ENCODE measurements at regions not wholly inside any gene's neighbourhood (a gene's known extent, or its start where the extent isn't known, plus 50 kb on each side); places are given as distances from the start of the nearest gene placed in this dataset.

- Histone ChIP-seq H3K4me3 (ENCODE audit: low read depth in 1 of 3, low read length in 3 of 3) (no peak overlapping the region), H3K9ac (ENCODE audit: low read depth in 1 of 2, low read length in 2 of 2) (no peak overlapping the region), H3K27me3 (ENCODE audit: control insufficient read depth in 4 of 4, insufficient read depth in 4 of 4, low read length in 3 of 4) (no peaks in the 10 kb centered on the region), H3K27ac (ENCODE audit: low read depth in 1 of 2, low read length in 2 of 2) (no peak overlapping the region), H3K36me3 (ENCODE audit: control insufficient read depth in 4 of 4, insufficient read depth in 3 of 4, low read depth in 1 of 4, low read length in 3 of 4) (peaks cover 0 to 1% (median 0%) of the 10 kb centered on the region in 4 donors), H3K4me1 (ENCODE audit: control insufficient read depth in 4 of 4, insufficient read depth in 4 of 4, low read length in 3 of 4) (no peaks in the 10 kb centered on the region), H3K9me3 (ENCODE audit: control insufficient read depth in 4 of 4, low read length in 3 of 4) (no peaks in the 10 kb centered on the region)
- 65% methylated on average over 2 of the region's 2 CpGs for WGBS
- no peak for DNase-seq (ENCODE audit: low spot score)
- TF ChIP-seq NR2F2 (IDR thresholded peaks at IDR 0.05) = no peak
- no peak for TF ChIP-seq GABPA (IDR thresholded peaks at IDR 0.05 in 1 of 2, conservative IDR thresholded peaks at IDR 0.05 in 1 of 2)
- TF ChIP-seq, protein P1, sequence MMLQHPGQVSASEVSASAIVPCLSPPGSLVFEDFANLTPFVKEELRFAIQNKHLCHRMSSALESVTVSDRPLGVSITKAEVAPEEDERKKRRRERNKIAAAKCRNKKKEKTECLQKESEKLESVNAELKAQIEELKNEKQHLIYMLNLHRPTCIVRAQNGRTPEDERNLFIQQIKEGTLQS (IDR thresholded peaks at IDR 0.05) = no peak
- TF ChIP-seq CTCF (IDR thresholded peaks at IDR 0.05; ENCODE audit: low read depth, low read length, missing input control) = no peak
- TF ChIP-seq HNF4A (conservative IDR thresholded peaks at IDR 0.05) = no peak
- TF ChIP-seq HNF4G (IDR thresholded peaks at IDR 0.05) = no peak
- TF ChIP-seq JUND (IDR thresholded peaks at IDR 0.05) = no peak
- no peak for TF ChIP-seq SP1 (IDR thresholded peaks at IDR 0.05)
- TF ChIP-seq, protein P2, sequence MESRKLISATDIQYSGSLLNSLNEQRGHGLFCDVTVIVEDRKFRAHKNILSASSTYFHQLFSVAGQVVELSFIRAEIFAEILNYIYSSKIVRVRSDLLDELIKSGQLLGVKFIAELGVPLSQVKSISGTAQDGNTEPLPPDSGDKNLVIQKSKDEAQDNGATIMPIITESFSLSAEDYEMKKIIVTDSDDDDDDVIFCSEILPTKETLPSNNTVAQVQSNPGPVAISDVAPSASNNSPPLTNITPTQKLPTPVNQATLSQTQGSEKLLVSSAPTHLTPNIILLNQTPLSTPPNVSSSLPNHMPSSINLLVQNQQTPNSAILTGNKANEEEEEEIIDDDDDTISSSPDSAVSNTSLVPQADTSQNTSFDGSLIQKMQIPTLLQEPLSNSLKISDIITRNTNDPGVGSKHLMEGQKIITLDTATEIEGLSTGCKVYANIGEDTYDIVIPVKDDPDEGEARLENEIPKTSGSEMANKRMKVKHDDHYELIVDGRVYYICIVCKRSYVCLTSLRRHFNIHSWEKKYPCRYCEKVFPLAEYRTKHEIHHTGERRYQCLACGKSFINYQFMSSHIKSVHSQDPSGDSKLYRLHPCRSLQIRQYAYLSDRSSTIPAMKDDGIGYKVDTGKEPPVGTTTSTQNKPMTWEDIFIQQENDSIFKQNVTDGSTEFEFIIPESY (IDR thresholded peaks at IDR 0.05) = no peak
- no peak for TF ChIP-seq YY1 (IDR thresholded peaks at IDR 0.05)
- TF ChIP-seq RXRA (IDR thresholded peaks at IDR 0.05) = no peak
- TF ChIP-seq EGR1 (IDR thresholded peaks at IDR 0.05; ENCODE audit: low read depth in 2 of 2) = no peak
- TF ChIP-seq, protein P3, sequence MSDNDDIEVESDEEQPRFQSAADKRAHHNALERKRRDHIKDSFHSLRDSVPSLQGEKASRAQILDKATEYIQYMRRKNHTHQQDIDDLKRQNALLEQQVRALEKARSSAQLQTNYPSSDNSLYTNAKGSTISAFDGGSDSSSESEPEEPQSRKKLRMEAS (IDR thresholded peaks at IDR 0.05) = no peak
- no peak for TF ChIP-seq FOXA1 (IDR thresholded peaks at IDR 0.05)
- TF ChIP-seq, protein P4, sequence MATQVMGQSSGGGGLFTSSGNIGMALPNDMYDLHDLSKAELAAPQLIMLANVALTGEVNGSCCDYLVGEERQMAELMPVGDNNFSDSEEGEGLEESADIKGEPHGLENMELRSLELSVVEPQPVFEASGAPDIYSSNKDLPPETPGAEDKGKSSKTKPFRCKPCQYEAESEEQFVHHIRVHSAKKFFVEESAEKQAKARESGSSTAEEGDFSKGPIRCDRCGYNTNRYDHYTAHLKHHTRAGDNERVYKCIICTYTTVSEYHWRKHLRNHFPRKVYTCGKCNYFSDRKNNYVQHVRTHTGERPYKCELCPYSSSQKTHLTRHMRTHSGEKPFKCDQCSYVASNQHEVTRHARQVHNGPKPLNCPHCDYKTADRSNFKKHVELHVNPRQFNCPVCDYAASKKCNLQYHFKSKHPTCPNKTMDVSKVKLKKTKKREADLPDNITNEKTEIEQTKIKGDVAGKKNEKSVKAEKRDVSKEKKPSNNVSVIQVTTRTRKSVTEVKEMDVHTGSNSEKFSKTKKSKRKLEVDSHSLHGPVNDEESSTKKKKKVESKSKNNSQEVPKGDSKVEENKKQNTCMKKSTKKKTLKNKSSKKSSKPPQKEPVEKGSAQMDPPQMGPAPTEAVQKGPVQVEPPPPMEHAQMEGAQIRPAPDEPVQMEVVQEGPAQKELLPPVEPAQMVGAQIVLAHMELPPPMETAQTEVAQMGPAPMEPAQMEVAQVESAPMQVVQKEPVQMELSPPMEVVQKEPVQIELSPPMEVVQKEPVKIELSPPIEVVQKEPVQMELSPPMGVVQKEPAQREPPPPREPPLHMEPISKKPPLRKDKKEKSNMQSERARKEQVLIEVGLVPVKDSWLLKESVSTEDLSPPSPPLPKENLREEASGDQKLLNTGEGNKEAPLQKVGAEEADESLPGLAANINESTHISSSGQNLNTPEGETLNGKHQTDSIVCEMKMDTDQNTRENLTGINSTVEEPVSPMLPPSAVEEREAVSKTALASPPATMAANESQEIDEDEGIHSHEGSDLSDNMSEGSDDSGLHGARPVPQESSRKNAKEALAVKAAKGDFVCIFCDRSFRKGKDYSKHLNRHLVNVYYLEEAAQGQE (IDR thresholded peaks at IDR 0.05) = no peak
- TF ChIP-seq FOXA2 (IDR thresholded peaks at IDR 0.05) = no peak
Observed at GRCh38 chr7:68576366-68576765, 1021.9 kb upstream of the AUTS2 start.

- no peak for DNase-seq (ENCODE audit: low spot score)
- Histone ChIP-seq H3K27ac (ENCODE audit: low read depth in 1 of 2, low read length in 2 of 2) (no peak overlapping the region), H3K9me3 (ENCODE audit: control insufficient read depth in 4 of 4, low read length in 3 of 4) (no peaks in the 10 kb centered on the region), H3K4me3 (ENCODE audit: low read depth in 1 of 3, low read length in 3 of 3) (no peak overlapping the region), H3K4me1 (ENCODE audit: control insufficient read depth in 4 of 4, insufficient read depth in 4 of 4, low read length in 3 of 4) (no peaks in the 10 kb centered on the region), H3K36me3 (ENCODE audit: control insufficient read depth in 4 of 4, insufficient read depth in 3 of 4, low read depth in 1 of 4, low read length in 3 of 4) (peaks cover 0 to 1% (median 0%) of the 10 kb centered on the region in 4 donors), H3K9ac (ENCODE audit: low read depth in 1 of 2, low read length in 2 of 2) (no peak overlapping the region), H3K27me3 (ENCODE audit: control insufficient read depth in 4 of 4, insufficient read depth in 4 of 4, low read length in 3 of 4) (no peaks in the 10 kb centered on the region)
- WGBS = 93% methylated on average over 1 of the region's 1 CpG
- TF ChIP-seq SP1 (IDR thresholded peaks at IDR 0.05) = no peak
- no peak for TF ChIP-seq NR2F2 (IDR thresholded peaks at IDR 0.05)
- TF ChIP-seq TAF1 (conservative IDR thresholded peaks at IDR 0.05) = no peak
- TF ChIP-seq, protein P2 (IDR thresholded peaks at IDR 0.05) = no peak
- no peak for TF ChIP-seq JUND (IDR thresholded peaks at IDR 0.05)
- TF ChIP-seq, protein P3 (IDR thresholded peaks at IDR 0.05) = no peak
- no peak for TF ChIP-seq RXRA (IDR thresholded peaks at IDR 0.05)
- TF ChIP-seq FOXA2 (IDR thresholded peaks at IDR 0.05) = no peak
- TF ChIP-seq CTCF (IDR thresholded peaks at IDR 0.05; ENCODE audit: low read depth, low read length, missing input control) = no peak
- no peak for TF ChIP-seq FOXA1 (IDR thresholded peaks at IDR 0.05)
Observed at GRCh38 chr7:68581417-68581816, 1016.9 kb upstream of the AUTS2 start.
